HCT116 (cell line): ENCODE measurements at regions not wholly inside any gene's neighbourhood (a gene's known extent, or its start where the extent isn't known, plus 50 kb on each side); places are given as distances from the start of the nearest gene placed in this dataset.

Experiments used
- ATAC-seq: fragments of 200-7000 bp; cut with Tn5 transposase; 2 replicates; pipeline ENCODE4 v1.9.1; 2020; ENCODE audit warnings: mild to moderate bottlenecking, moderate library complexity
- BruUV-seq: library from RNA; stranded (reverse); fragments of 400-500 nt; replicated peaks from 2 replicates; lab custom pipeline; 2021; lab: Mats Ljungman, UMichigan
- CTCF ChIA-PET: fragments of 300-600 bp; sonication (Branson Sonifier 250); formaldehyde crosslinking; loops from one replicate; lab custom pipeline; 2021; ENCODE audit warnings: antibody characterized with exemption; lab: Charles Lee
- POLR2A ChIA-PET: fragments of 300-600, 350-600 bp; sonication (Branson Sonifier 250); formaldehyde crosslinking; loops from one replicate; lab custom pipeline; 2021; ENCODE audit warnings: antibody characterized with exemption; lab: Charles Lee
- RAD21 ChIA-PET, 2 experiments: fragments of 300-600 bp; sonication (Branson Sonifier 250); formaldehyde crosslinking; loops; one replicate each; lab custom pipeline; 2023; ENCODE audit warnings: low total read pairs in 2 of 2; ENCODE audit not compliant: uncharacterized antibody in 2 of 2, unreplicated experiment in 2 of 2, low non-redundant PET in 1 of 2; lab: Charles Lee
- DNase-seq: peaks from one replicate; pipeline ENCODE4 v3.0.0-alpha.2; 2010; ENCODE audit warnings: low read depth, low spot score
- H2AFZ ChIP-seq: fragments of 200-600 bp; shearing (Covaris generic), sonication (generic); 2 replicates; pipeline ENCODE4 v1.6.1; 2017; ENCODE audit warnings: low read depth, mixed run types, mixed read lengths, antibody characterized with exemption, low read length; ENCODE audit not compliant: poor library complexity, severe bottlenecking
- H3K27ac ChIP-seq: 2 replicates; pipeline ENCODE4 v1.5.1; 2012; ENCODE audit warnings: low read depth, low read length
- H3K27me3 ChIP-seq: fragments of 200-600 bp; sonication (generic); 2 replicates; pipeline ENCODE4 v1.6.1; 2016; ENCODE audit warnings: mixed run types, low read length, mixed read lengths; ENCODE audit not compliant: insufficient read depth
- H3K36me3 ChIP-seq, 2 experiments: fragments of 200-500 bp in 1 of 2; fragments of 200-600 bp in 1 of 2; sonication (Bioruptor generic) in 1 of 2; sonication (generic) in 1 of 2; 2 replicates each; pipeline versions ENCODE4 v1.5.1 to v1.6.1; 2014 to 2016; ENCODE audit warnings: low read length in 2 of 2, inconsistent platforms in 1 of 2, mixed read lengths in 1 of 2, mixed run types in 1 of 2; ENCODE audit not compliant: insufficient read depth in 2 of 2, control insufficient read depth in 1 of 2
- H3K4me1 ChIP-seq, 2 experiments: fragments of 200-600 bp in 1 of 2; sonication (generic) in 1 of 2; 2 replicates each; pipeline versions ENCODE4 v1.5.1 to v1.6.1; 2012 to 2017; ENCODE audit warnings: low read length in 2 of 2, inconsistent platforms in 1 of 2, mild to moderate bottlenecking in 1 of 2, mixed read lengths in 1 of 2, mixed run types in 1 of 2, moderate library complexity in 1 of 2; ENCODE audit not compliant: insufficient read depth in 2 of 2, control insufficient read depth in 1 of 2
- H3K4me2 ChIP-seq: fragments of 200-600 bp; sonication (generic); 2 replicates; pipeline ENCODE4 v1.6.1; 2017; ENCODE audit warnings: mixed run types, low read length, mixed read lengths
- H3K4me3 ChIP-seq, 2 experiments: fragments of 200-600 bp in 1 of 2; sonication (generic) in 1 of 2; replicated peaks in 1 of 2; 2 replicates each; pipeline ENCODE4 v1.5.1; 2011 to 2016; ENCODE audit warnings: low read length in 2 of 2, control low read depth in 1 of 2, low read depth in 1 of 2, mild to moderate bottlenecking in 1 of 2, mixed read lengths in 1 of 2, mixed run types in 1 of 2
- H3K79me2 ChIP-seq: fragments of 200-600 bp; sonication (generic); 2 replicates; pipeline ENCODE4 v1.6.1; 2017; ENCODE audit warnings: mild to moderate bottlenecking, mixed run types, low read length, moderate library complexity, mixed read lengths; ENCODE audit not compliant: insufficient read depth
- H3K9ac ChIP-seq: fragments of 200-600 bp; sonication (generic); 2 replicates; pipeline ENCODE4 v1.6.1; 2016; ENCODE audit warnings: low read length, mixed read lengths
- H3K9me2 ChIP-seq: fragments of 200-600 bp; sonication (generic), shearing (Covaris generic); 2 replicates; pipeline ENCODE4 v1.6.1; 2017; ENCODE audit warnings: mixed run types, mild to moderate bottlenecking, moderate library complexity; ENCODE audit not compliant: insufficient read depth
- H3K9me3 ChIP-seq, 2 experiments: fragments of 200-500 bp in 1 of 2; fragments of 200-600 bp in 1 of 2; sonication (Bioruptor generic) in 1 of 2; sonication (generic) in 1 of 2; 2 replicates each; pipeline ENCODE4 v1.6.1; 2014 to 2017; ENCODE audit warnings: low read length in 2 of 2, mixed read lengths in 2 of 2, inconsistent platforms in 1 of 2, low read depth in 1 of 2, mild to moderate bottlenecking in 1 of 2, mixed run types in 1 of 2, moderate library complexity in 1 of 2; ENCODE audit not compliant: control insufficient read depth in 1 of 2, insufficient read depth in 1 of 2
- H4K20me1 ChIP-seq: fragments of 200-600 bp; sonication (generic), shearing (Covaris generic); 2 replicates; pipeline ENCODE4 v1.6.1; 2017; ENCODE audit warnings: mixed run types, mild to moderate bottlenecking, moderate library complexity; ENCODE audit not compliant: insufficient read depth
- CEBPB ChIP-seq: IDR thresholded peaks from 2 replicates; pipeline ENCODE4 v1.6.1; 2012; ENCODE audit warnings: low read depth
- EZH2phosphoT487 ChIP-seq: fragments of 200-600 bp; IDR thresholded peaks from 2 replicates; pipeline ENCODE4 v1.6.1; 2018; ENCODE audit warnings: antibody characterized with exemption, borderline replicate concordance
- FOSL1 ChIP-seq: IDR thresholded peaks from 2 replicates; pipeline ENCODE4 v1.6.1; 2012; ENCODE audit warnings: low read depth
- POLR2A ChIP-seq: IDR thresholded peaks from 2 replicates; pipeline ENCODE4 v1.7.0; 2011; ENCODE audit warnings: borderline replicate concordance; ENCODE audit not compliant: insufficient read depth, insufficient read length; ENCODE audit errors: extremely low read depth
- POLR2AphosphoS5 ChIP-seq: IDR thresholded peaks from 2 replicates; pipeline ENCODE4 v1.6.1; 2011; ENCODE audit warnings: mild to moderate bottlenecking, low read depth, low read length, moderate library complexity
- SRF ChIP-seq: IDR thresholded peaks from 2 replicates; pipeline ENCODE4 v1.6.1; 2012; ENCODE audit warnings: low read depth
- YY1 ChIP-seq: IDR thresholded peaks from 2 replicates; pipeline ENCODE4 v1.6.1; 2011; ENCODE audit warnings: low read length, low read depth, moderate library complexity, mild to moderate bottlenecking; ENCODE audit not compliant: insufficient replicate concordance; ENCODE audit errors: extremely low read depth
- ZNF274 ChIP-seq: fragments of 200-500 bp; sonication (Bioruptor generic); IDR thresholded peaks from 2 replicates; pipeline ENCODE4 v1.6.1; 2014; ENCODE audit warnings: mild to moderate bottlenecking, low read depth, low read length, inconsistent platforms
- intact Hi-C: fragments of 100-400 bp; cut with micrococcal nuclease; formaldehyde crosslinking; loops from 2 replicates; pipeline ENCODE4 v1.10.0; 2022
- TF ChIP-seq, protein P1 (sequence below): IDR thresholded peaks from 2 replicates; pipeline ENCODE4 v1.6.1; 2012; ENCODE audit warnings: low read depth
- TF ChIP-seq, protein P2 (sequence below), 3 experiments: fragments of 200-600 bp in 1 of 3; sonication (generic) in 1 of 3; IDR thresholded peaks in 2 of 3; conservative IDR thresholded peaks in 1 of 3; 2 replicates each; pipeline ENCODE4 v1.5.1; 2012 to 2017; ENCODE audit warnings: low read depth in 2 of 3, low read length in 2 of 3, antibody characterized with exemption in 1 of 3, borderline replicate concordance in 1 of 3, control low read depth in 1 of 3, mild to moderate bottlenecking in 1 of 3, mixed read lengths in 1 of 3, mixed run types in 1 of 3, moderate library complexity in 1 of 3; ENCODE audit not compliant: insufficient read depth in 1 of 3
- TF ChIP-seq, protein P3 (sequence below): IDR thresholded peaks from 2 replicates; pipeline ENCODE4 v1.6.1; 2012

DNA sequence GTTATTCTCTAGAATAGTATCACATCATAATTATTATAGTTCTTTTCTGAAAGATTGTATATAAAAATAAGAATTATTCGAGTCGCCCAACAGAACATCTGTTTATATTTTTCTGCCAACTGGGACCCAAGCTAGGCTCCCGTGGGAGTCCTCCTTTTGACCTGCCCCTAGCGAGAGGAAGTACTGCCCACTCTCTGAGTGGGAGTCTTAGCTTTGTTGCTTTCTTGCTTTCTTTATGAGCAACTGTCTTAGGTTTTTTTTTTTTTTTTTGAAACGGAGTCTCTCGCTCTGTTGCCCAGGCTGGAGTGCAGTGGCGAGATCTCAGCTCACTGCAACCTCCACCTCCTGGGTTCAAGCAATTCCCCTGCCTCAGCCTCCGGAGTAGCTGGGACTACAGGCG, 202.0 kb upstream of the ZNF184 start:
- H2AFZ ChIP-seq, result no peak overlapping the region
- RAD21 ChIA-PET, result no interaction called here
- H3K9ac ChIP-seq, result no peak overlapping the region
- no peaks in the 10 kb centered on the region for H3K9me3 ChIP-seq
- H3K36me3 ChIP-seq, result no peaks in the 10 kb centered on the region
- no peaks in the 10 kb centered on the region for H3K79me2 ChIP-seq
- H3K9me2 ChIP-seq, result no peaks in the 10 kb centered on the region
- H3K4me3 ChIP-seq, result no peak overlapping the region
- H3K27me3 ChIP-seq, result no peaks in the 10 kb centered on the region
- POLR2A ChIA-PET, result no interaction called here
- H4K20me1 ChIP-seq, result no peaks in the 10 kb centered on the region
- H3K4me1 ChIP-seq, result peaks cover 17 to 30% of the 10 kb centered on the region in 2 experiments; a peak in 3 of 4 replicates
- TF ChIP-seq FOSL1 (no peak), CEBPB (no peak), ZNF274 (no peak), YY1 (no peak), POLR2A (no peak), POLR2AphosphoS5 (no peak), SRF (no peak)
- intact Hi-C loops, result loop anchor here (5.0 to 10.0 kb wide), 5 partner anchors 68 to 513 kb away; no protein-coding TSS in a partner anchor
- no peak overlapping the region for H3K4me2 ChIP-seq
- no peak for ATAC-seq
- no peak for DNase-seq
- no peak overlapping the region for H3K27ac ChIP-seq
- no TSS peak for BruUV-seq
- CTCF ChIA-PET, result no interaction called here

DNA sequence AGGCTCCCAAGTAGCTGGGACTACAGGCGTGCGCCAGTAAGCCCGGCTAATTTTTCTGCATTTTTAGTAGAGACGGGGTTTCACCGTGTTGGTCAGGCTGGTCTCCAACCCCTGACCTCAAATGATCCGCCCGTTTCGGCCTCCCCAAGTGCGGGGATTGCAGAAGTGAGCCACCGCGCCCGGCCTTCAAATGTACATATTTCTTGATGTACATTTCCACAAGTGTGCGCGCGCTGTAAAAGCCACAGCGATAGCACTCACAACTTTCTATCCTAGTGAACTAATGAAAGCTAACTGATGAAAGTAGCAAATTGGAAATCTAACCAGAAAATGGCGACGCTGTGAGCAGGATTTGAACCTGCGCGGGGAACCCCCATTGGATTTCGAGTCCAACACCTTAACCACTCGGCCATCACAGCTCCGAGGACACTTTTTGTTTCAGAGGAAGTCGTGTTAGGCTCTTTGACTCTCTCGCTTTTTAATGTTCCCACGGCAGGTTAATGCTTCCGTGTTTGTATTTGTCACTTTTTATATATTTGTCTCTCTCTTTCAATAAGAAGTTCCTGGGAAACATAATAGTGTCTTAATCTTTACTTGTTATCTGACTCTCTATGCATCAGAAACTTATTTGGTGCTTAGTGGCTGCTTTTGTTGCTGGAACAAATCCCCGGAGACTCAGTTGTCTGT, 199.4 kb upstream of the ZNF184 start:
- Histone ChIP-seq H3K27ac (peak overlapping the region; percentile 67), H3K9me2 (no peaks in the 10 kb centered on the region), H3K4me2 (peak overlapping the region; percentile 69), H3K27me3 (no peaks in the 10 kb centered on the region), H3K79me2 (no peaks in the 10 kb centered on the region), H4K20me1 (no peaks in the 10 kb centered on the region), H3K36me3 (no peaks in the 10 kb centered on the region), H3K4me3 (peak overlapping the region; percentile 17 to 51), H3K4me1 (peaks cover 17 to 42% of the 10 kb centered on the region in 2 experiments; a peak in 3 of 4 replicates), H3K9ac (peak overlapping the region; percentile 39), H2AFZ (peak overlapping the region; percentile 93), H3K9me3 (no peaks in the 10 kb centered on the region)
- ChIA-PET RAD21 (interaction anchor here in 1 of 2 experiments (0.6 kb wide), 1 partner anchor 70 kb away, joined by 6 read pairs; no protein-coding TSS in a partner anchor), POLR2A (interaction anchor here (0.9 to 1.0 kb wide), 2 partner anchors 15 to 80 kb away, joined by 3 to 4 read pairs; no protein-coding TSS in a partner anchor), CTCF (interaction anchor here (0.8 to 1.8 kb wide), 4 partner anchors 15 to 123 kb away, joined by 3 to 5 read pairs (median 3); no protein-coding TSS in a partner anchor)
- ATAC-seq (peak; percentile 76), DNase-seq (peak; percentile 90)
- BruUV-seq, result TSS peak; percentile 100
- intact Hi-C loops, result loop anchor here (1.0 to 10.0 kb wide), 6 partner anchors 12 to 510 kb away; no protein-coding TSS in a partner anchor
- TF ChIP-seq, protein P1, sequence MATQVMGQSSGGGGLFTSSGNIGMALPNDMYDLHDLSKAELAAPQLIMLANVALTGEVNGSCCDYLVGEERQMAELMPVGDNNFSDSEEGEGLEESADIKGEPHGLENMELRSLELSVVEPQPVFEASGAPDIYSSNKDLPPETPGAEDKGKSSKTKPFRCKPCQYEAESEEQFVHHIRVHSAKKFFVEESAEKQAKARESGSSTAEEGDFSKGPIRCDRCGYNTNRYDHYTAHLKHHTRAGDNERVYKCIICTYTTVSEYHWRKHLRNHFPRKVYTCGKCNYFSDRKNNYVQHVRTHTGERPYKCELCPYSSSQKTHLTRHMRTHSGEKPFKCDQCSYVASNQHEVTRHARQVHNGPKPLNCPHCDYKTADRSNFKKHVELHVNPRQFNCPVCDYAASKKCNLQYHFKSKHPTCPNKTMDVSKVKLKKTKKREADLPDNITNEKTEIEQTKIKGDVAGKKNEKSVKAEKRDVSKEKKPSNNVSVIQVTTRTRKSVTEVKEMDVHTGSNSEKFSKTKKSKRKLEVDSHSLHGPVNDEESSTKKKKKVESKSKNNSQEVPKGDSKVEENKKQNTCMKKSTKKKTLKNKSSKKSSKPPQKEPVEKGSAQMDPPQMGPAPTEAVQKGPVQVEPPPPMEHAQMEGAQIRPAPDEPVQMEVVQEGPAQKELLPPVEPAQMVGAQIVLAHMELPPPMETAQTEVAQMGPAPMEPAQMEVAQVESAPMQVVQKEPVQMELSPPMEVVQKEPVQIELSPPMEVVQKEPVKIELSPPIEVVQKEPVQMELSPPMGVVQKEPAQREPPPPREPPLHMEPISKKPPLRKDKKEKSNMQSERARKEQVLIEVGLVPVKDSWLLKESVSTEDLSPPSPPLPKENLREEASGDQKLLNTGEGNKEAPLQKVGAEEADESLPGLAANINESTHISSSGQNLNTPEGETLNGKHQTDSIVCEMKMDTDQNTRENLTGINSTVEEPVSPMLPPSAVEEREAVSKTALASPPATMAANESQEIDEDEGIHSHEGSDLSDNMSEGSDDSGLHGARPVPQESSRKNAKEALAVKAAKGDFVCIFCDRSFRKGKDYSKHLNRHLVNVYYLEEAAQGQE, result no peak
- TF ChIP-seq FOSL1 (no peak), EZH2phosphoT487 (no peak), CEBPB (no peak)
- TF ChIP-seq, protein P2, sequence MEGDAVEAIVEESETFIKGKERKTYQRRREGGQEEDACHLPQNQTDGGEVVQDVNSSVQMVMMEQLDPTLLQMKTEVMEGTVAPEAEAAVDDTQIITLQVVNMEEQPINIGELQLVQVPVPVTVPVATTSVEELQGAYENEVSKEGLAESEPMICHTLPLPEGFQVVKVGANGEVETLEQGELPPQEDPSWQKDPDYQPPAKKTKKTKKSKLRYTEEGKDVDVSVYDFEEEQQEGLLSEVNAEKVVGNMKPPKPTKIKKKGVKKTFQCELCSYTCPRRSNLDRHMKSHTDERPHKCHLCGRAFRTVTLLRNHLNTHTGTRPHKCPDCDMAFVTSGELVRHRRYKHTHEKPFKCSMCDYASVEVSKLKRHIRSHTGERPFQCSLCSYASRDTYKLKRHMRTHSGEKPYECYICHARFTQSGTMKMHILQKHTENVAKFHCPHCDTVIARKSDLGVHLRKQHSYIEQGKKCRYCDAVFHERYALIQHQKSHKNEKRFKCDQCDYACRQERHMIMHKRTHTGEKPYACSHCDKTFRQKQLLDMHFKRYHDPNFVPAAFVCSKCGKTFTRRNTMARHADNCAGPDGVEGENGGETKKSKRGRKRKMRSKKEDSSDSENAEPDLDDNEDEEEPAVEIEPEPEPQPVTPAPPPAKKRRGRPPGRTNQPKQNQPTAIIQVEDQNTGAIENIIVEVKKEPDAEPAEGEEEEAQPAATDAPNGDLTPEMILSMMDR (IDR thresholded peaks at IDR 0.05 in 2 of 3, conservative IDR thresholded peaks at IDR 0.05 in 1 of 3; ENCODE audit: borderline replicate concordance in 1 of 3, insufficient read depth in 1 of 3, low read depth in 2 of 3, low read length in 2 of 3), result no peak
- TF ChIP-seq, protein P3, sequence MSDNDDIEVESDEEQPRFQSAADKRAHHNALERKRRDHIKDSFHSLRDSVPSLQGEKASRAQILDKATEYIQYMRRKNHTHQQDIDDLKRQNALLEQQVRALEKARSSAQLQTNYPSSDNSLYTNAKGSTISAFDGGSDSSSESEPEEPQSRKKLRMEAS, result peak; percentile 39
